Dendritic cell treated with granulocyte-macrophage colony-stimulating factor and Interleukin-4, amounts not matched to agents 40 ng/mL and 50 ng/mL, for 4 days (primary cell): ENCODE measurements at regions not wholly inside any gene's neighbourhood (a gene's known extent, or its start where the extent isn't known, plus 50 kb on each side); places are given as distances from the start of the nearest gene placed in this dataset.

Experiments used
- H3K27ac Mint-ChIP-seq: one replicate; pipeline ENCODE4 v1.8.0; 2022; ENCODE audit warnings: mild to moderate bottlenecking, mixed read lengths
- H3K27me3 Mint-ChIP-seq: one replicate; pipeline ENCODE4 v1.8.0; 2022; ENCODE audit warnings: mild to moderate bottlenecking, mixed read lengths
- H3K36me3 Mint-ChIP-seq: one replicate; pipeline ENCODE4 v1.8.0; 2022; ENCODE audit warnings: low read depth, mixed read lengths
- H3K4me1 Mint-ChIP-seq: one replicate; pipeline ENCODE4 v1.8.0; 2022; ENCODE audit warnings: low read depth, mixed read lengths
- H3K4me3 Mint-ChIP-seq: one replicate; pipeline ENCODE4 v1.8.0; 2022; ENCODE audit warnings: mild to moderate bottlenecking, moderate library complexity, mixed read lengths
- H3K9me3 Mint-ChIP-seq: one replicate; pipeline ENCODE4 v1.8.0; 2022; ENCODE audit warnings: mixed read lengths
- intact Hi-C: fragments of 100-400 bp; cut with micrococcal nuclease; formaldehyde crosslinking; loops from one replicate; pipeline ENCODE4 v1.15.0; 2022

- no peak overlapping the region for H3K4me3 Mint-ChIP-seq
- H3K9me3 Mint-ChIP-seq = no peaks in the 10 kb centered on the region
- no peaks in the 10 kb centered on the region for H3K27me3 Mint-ChIP-seq
- H3K27ac Mint-ChIP-seq = no peak overlapping the region
- intact Hi-C loops = no loop called here
- H3K36me3 Mint-ChIP-seq = no peaks in the 10 kb centered on the region
- no peaks in the 10 kb centered on the region for H3K4me1 Mint-ChIP-seq
Measured at GRCh38 chr20:11748436-11748835, 169.3 kb upstream of the BTBD3 start.

- no peak overlapping the region for H3K27ac Mint-ChIP-seq
- H3K4me1 Mint-ChIP-seq = no peaks in the 10 kb centered on the region
- intact Hi-C loops = no loop called here
- H3K9me3 Mint-ChIP-seq = no peaks in the 10 kb centered on the region
- H3K27me3 Mint-ChIP-seq = no peaks in the 10 kb centered on the region
- H3K4me3 Mint-ChIP-seq = no peak overlapping the region
- no peaks in the 10 kb centered on the region for H3K36me3 Mint-ChIP-seq
Measured at GRCh38 chr20:11752336-11752735, 165.4 kb upstream of the BTBD3 start.

GRCh38 chr20:11753155-11753554 is 164.5 kb upstream of the BTBD3 start:
- H3K4me3 Mint-ChIP-seq = no peak overlapping the region
- intact Hi-C loops = no loop called here
- H3K9me3 Mint-ChIP-seq = no peaks in the 10 kb centered on the region
- no peaks in the 10 kb centered on the region for H3K4me1 Mint-ChIP-seq
- no peak overlapping the region for H3K27ac Mint-ChIP-seq
- H3K36me3 Mint-ChIP-seq = no peaks in the 10 kb centered on the region
- H3K27me3 Mint-ChIP-seq = no peaks in the 10 kb centered on the region

- intact Hi-C loops = no loop called here
- Mint-ChIP-seq H3K27ac (no peak overlapping the region), H3K9me3 (no peaks in the 10 kb centered on the region), H3K36me3 (no peaks in the 10 kb centered on the region), H3K27me3 (no peaks in the 10 kb centered on the region), H3K4me1 (no peaks in the 10 kb centered on the region), H3K4me3 (no peak overlapping the region)
Measured at GRCh38 chr20:11754451-11754850, 163.2 kb upstream of the BTBD3 start.

GRCh38 chr20:11755071-11755841 is 162.4 kb upstream of the BTBD3 start:
- Mint-ChIP-seq H3K9me3 (no peaks in the 10 kb centered on the region), H3K27ac (no peak overlapping the region), H3K4me3 (no peak overlapping the region), H3K27me3 (no peaks in the 10 kb centered on the region), H3K36me3 (no peaks in the 10 kb centered on the region), H3K4me1 (no peaks in the 10 kb centered on the region)
- intact Hi-C loops = no loop called here

GRCh38 chr20:11761497-11761896 is 156.2 kb upstream of the BTBD3 start:
- Mint-ChIP-seq H3K4me3 (no peak overlapping the region), H3K27ac (no peak overlapping the region), H3K27me3 (no peaks in the 10 kb centered on the region), H3K36me3 (no peaks in the 10 kb centered on the region), H3K9me3 (no peaks in the 10 kb centered on the region), H3K4me1 (no peaks in the 10 kb centered on the region)
- intact Hi-C loops = no loop called here

GRCh38 chr20:11766961-11767360 is 150.7 kb upstream of the BTBD3 start:
- intact Hi-C loops = no loop called here
- Mint-ChIP-seq H3K27ac (no peak overlapping the region), H3K4me1 (no peaks in the 10 kb centered on the region), H3K9me3 (no peaks in the 10 kb centered on the region), H3K36me3 (no peaks in the 10 kb centered on the region), H3K27me3 (no peaks in the 10 kb centered on the region), H3K4me3 (no peak overlapping the region)

GRCh38 chr20:11769825-11770224 is 147.9 kb upstream of the BTBD3 start:
- Mint-ChIP-seq H3K27ac (no peak overlapping the region), H3K4me1 (no peaks in the 10 kb centered on the region)

GRCh38 chr20:11772226-11772730 is 145.4 kb upstream of the BTBD3 start:
- Mint-ChIP-seq H3K4me3 (no peak overlapping the region), H3K36me3 (no peaks in the 10 kb centered on the region), H3K9me3 (no peaks in the 10 kb centered on the region), H3K27ac (no peak overlapping the region), H3K4me1 (no peaks in the 10 kb centered on the region), H3K27me3 (no peaks in the 10 kb centered on the region)
- intact Hi-C loops = no loop called here

More at GRCh38 chr20:11769825-11770224, 147.9 kb upstream of the BTBD3 start:
- Mint-ChIP-seq H3K9me3 (no peaks in the 10 kb centered on the region), H3K4me3 (no peak overlapping the region), H3K36me3 (no peaks in the 10 kb centered on the region), H3K27me3 (no peaks in the 10 kb centered on the region)
- intact Hi-C loops = no loop called here

- Mint-ChIP-seq H3K36me3 (no peaks in the 10 kb centered on the region), H3K9me3 (no peaks in the 10 kb centered on the region), H3K4me3 (no peak overlapping the region), H3K27ac (no peak overlapping the region), H3K27me3 (no peaks in the 10 kb centered on the region), H3K4me1 (no peaks in the 10 kb centered on the region)
- intact Hi-C loops = no loop called here
Measured at GRCh38 chr20:11776687-11777086, 141.0 kb upstream of the BTBD3 start.

- Mint-ChIP-seq H3K36me3 (no peaks in the 10 kb centered on the region), H3K4me1 (no peaks in the 10 kb centered on the region), H3K27me3 (no peaks in the 10 kb centered on the region), H3K27ac (no peak overlapping the region), H3K4me3 (no peak overlapping the region), H3K9me3 (no peaks in the 10 kb centered on the region)
- intact Hi-C loops = no loop called here
Measured at GRCh38 chr20:11777387-11778205, 140.1 kb upstream of the BTBD3 start.

GRCh38 chr20:11778206-11778570 is 139.5 kb upstream of the BTBD3 start:
- H3K4me3 Mint-ChIP-seq = no peak overlapping the region
- H3K9me3 Mint-ChIP-seq = no peaks in the 10 kb centered on the region
- no peaks in the 10 kb centered on the region for H3K36me3 Mint-ChIP-seq
- no peaks in the 10 kb centered on the region for H3K27me3 Mint-ChIP-seq
- intact Hi-C loops = no loop called here
- no peak overlapping the region for H3K27ac Mint-ChIP-seq
- no peaks in the 10 kb centered on the region for H3K4me1 Mint-ChIP-seq

- no peaks in the 10 kb centered on the region for H3K4me1 Mint-ChIP-seq
- H3K4me3 Mint-ChIP-seq = no peak overlapping the region
- H3K27me3 Mint-ChIP-seq = no peaks in the 10 kb centered on the region
- no peaks in the 10 kb centered on the region for H3K36me3 Mint-ChIP-seq
- no peaks in the 10 kb centered on the region for H3K9me3 Mint-ChIP-seq
- no peak overlapping the region for H3K27ac Mint-ChIP-seq
- intact Hi-C loops = no loop called here
Measured at GRCh38 chr20:11780765-11781369, 136.8 kb upstream of the BTBD3 start.
